Psoas muscle (tissue), 7 donors: ENCODE measurements at regions not wholly inside any gene's neighbourhood (a gene's known extent, or its start where the extent isn't known, plus 50 kb on each side); places are given as distances from the start of the nearest gene placed in this dataset.

ENCODE experiments used
- ATAC-seq, 4 donors: fragments of 200-7000 bp; cut with Tn5 transposase; one replicate each; pipeline ENCODE4 v1.9.1; 2020; ENCODE audit warnings: moderate library complexity in 3 of 4, mild to moderate bottlenecking in 2 of 4
- DNase-seq, 2 donors: peaks; one replicate each; pipeline ENCODE4 v3.0.0-alpha.2; 2020
- H3K27ac ChIP-seq: fragments of 200-600 bp; one replicate; pipeline ENCODE4 v1.8.0; 2022
- H3K27me3 ChIP-seq, 3 donors: fragments of 200-600 bp in 1 of 3; one replicate each; pipeline versions ENCODE4 v1.6.1 to v1.8.0; 2013 to 2022; ENCODE audit warnings: low read length in 2 of 3, mild to moderate bottlenecking in 2 of 3, moderate library complexity in 1 of 3; ENCODE audit not compliant: insufficient read depth in 3 of 3
- H3K36me3 ChIP-seq, 2 donors: fragments of 200-600 bp in 1 of 2; one replicate each; pipeline versions ENCODE4 v1.6.1 to v1.8.0; 2013 to 2022; ENCODE audit warnings: low read depth in 1 of 2, mild to moderate bottlenecking in 1 of 2, moderate library complexity in 1 of 2; ENCODE audit not compliant: insufficient read depth in 1 of 2
- H3K4me1 ChIP-seq: fragments of 200-600 bp; one replicate; pipeline ENCODE4 v1.8.0; 2022
- H3K4me3 ChIP-seq: fragments of 200-600 bp; one replicate; pipeline ENCODE4 v1.8.0; 2022; ENCODE audit warnings: mild to moderate bottlenecking
- H3K9me3 ChIP-seq: fragments of 200-600 bp; one replicate; pipeline ENCODE4 v1.8.0; 2022
- WGBS, 3 donors: extraction: QIAGEN DNeasy Blood & Tissue Kit; methylation state at CpG; one replicate each; pipeline versions ENCODE4 v1.1.6 to v1.1.7; 2013; 5-methylcytosine and 5-hydroxymethylcytosine counted together
- intact Hi-C, 2 donors: fragments of 100-400 bp; cut with DNase I; formaldehyde crosslinking; loops; one replicate each; pipeline versions ENCODE4 v1.11.0 to v1.14.2; 2022
- TF ChIP-seq, protein P1 (sequence below): fragments of 200-600 bp; IDR thresholded peaks from one replicate; pipeline ENCODE4 v1.8.0; 2022; ENCODE audit warnings: antibody characterized with exemption
- donor health status: healthy with polysubstance abuse.
- donor health status: DM: no; HTN: no; CAD: no; lungs with moderate emphysema.
- donor health status: Bipolar disorder and iron deficiency.
- donor health status: healthy.
- donor health status: DM: yes; HTN: yes; CAD: no.
- donor health status: DM: no; HTN: no; CAD: no.
- donor health status: DM: yes; HTN: yes; CAD: no.

DNA sequence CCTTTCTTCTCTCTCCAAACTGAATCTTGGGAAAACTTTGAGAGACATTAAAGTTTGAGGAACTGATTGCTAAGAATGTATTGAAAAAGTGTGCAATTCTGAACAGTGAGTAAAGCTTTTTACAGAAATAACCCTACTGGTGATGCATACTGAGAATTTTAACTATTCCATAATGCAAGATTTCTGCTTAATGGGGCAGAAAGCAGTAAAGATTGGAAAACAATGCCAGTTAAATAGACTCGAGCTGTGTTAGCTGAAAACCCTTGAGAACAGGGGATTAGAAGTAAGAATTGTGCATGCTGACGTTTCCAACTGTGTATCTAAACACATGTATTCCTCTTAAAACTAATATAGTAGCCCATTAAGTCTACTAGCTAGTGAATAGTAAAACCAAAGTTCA, 1500.2 kb upstream of the PRMT6 start:
- TF ChIP-seq, protein P1, sequence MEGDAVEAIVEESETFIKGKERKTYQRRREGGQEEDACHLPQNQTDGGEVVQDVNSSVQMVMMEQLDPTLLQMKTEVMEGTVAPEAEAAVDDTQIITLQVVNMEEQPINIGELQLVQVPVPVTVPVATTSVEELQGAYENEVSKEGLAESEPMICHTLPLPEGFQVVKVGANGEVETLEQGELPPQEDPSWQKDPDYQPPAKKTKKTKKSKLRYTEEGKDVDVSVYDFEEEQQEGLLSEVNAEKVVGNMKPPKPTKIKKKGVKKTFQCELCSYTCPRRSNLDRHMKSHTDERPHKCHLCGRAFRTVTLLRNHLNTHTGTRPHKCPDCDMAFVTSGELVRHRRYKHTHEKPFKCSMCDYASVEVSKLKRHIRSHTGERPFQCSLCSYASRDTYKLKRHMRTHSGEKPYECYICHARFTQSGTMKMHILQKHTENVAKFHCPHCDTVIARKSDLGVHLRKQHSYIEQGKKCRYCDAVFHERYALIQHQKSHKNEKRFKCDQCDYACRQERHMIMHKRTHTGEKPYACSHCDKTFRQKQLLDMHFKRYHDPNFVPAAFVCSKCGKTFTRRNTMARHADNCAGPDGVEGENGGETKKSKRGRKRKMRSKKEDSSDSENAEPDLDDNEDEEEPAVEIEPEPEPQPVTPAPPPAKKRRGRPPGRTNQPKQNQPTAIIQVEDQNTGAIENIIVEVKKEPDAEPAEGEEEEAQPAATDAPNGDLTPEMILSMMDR: no peak
- Histone ChIP-seq H3K9me3 (no peaks in the 10 kb centered on the region), H3K4me1 (no peaks in the 10 kb centered on the region), H3K36me3 (no peaks in the 10 kb centered on the region), H3K27me3 (no peaks in the 10 kb centered on the region), H3K4me3 (no peak overlapping the region), H3K27ac (no peak overlapping the region)
- intact Hi-C loops: no loop called here
- DNase-seq (no peak), ATAC-seq (no peak)
- WGBS, 3 donors: 30 to 47% (median 31%) methylated on average over 2 of the region's 2 CpGs

DNA sequence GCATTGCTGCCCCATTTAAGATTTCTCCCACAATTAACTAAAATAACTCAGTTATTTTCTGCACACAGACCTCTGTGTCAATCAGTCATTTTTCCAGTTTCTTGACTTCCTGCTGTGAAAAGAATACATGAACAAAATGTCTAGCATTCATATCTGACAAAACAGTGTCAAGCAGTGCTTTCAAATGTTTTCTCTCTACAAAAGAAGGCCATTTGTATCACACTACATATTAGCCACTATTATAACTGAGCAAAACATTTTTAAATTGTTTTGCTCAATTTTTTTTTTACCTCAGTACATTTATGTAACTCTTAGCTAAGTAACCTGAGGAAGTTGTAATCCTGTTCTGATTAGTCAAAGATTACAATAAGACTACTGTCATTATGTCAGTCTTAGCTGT, 1498.5 kb upstream of the PRMT6 start:
- ATAC-seq (no peak), DNase-seq (no peak)
- H3K4me1 ChIP-seq: no peaks in the 10 kb centered on the region
- H3K36me3 ChIP-seq: no peaks in the 10 kb centered on the region
- intact Hi-C loops: no loop called here
- H3K27ac ChIP-seq: no peak overlapping the region
- TF ChIP-seq, protein P1: no peak
- H3K4me3 ChIP-seq: no peak overlapping the region
- H3K9me3 ChIP-seq: no peaks in the 10 kb centered on the region
- no peaks in the 10 kb centered on the region for H3K27me3 ChIP-seq

- no peak overlapping the region for H3K4me3 ChIP-seq
- H3K27ac ChIP-seq: no peak overlapping the region
- DNase-seq: no peak
- TF ChIP-seq, protein P1: no peak
- ATAC-seq: no peak
- H3K36me3 ChIP-seq: no peaks in the 10 kb centered on the region
- no peaks in the 10 kb centered on the region for H3K9me3 ChIP-seq
- intact Hi-C loops: no loop called here
- no peaks in the 10 kb centered on the region for H3K4me1 ChIP-seq
- 45 to 49% (median 49%) methylated on average over 2 of the region's 2 CpGs for WGBS, 3 donors
- no peaks in the 10 kb centered on the region for H3K27me3 ChIP-seq
Observed at GRCh38 chr1:105565006-105565405, 1491.5 kb upstream of the PRMT6 start.

- Histone ChIP-seq H3K27me3 (no peaks in the 10 kb centered on the region), H3K4me3 (no peak overlapping the region), H3K9me3 (peaks cover 4% of the 10 kb centered on the region), H3K36me3 (no peaks in the 10 kb centered on the region), H3K4me1 (no peaks in the 10 kb centered on the region), H3K27ac (no peak overlapping the region)
- WGBS, 3 donors: 16 to 47% (median 45%) methylated on average over 2 of the region's 2 CpGs
- ATAC-seq: no peak
- intact Hi-C loops: loop anchor here in 1 of 2 donors (1.0 kb wide), 1 partner anchor 15 kb away; no protein-coding TSS in a partner anchor
- TF ChIP-seq, protein P1: no peak
- no peak for DNase-seq
Observed at GRCh38 chr1:105585791-105586190, 1470.7 kb upstream of the PRMT6 start.

DNA sequence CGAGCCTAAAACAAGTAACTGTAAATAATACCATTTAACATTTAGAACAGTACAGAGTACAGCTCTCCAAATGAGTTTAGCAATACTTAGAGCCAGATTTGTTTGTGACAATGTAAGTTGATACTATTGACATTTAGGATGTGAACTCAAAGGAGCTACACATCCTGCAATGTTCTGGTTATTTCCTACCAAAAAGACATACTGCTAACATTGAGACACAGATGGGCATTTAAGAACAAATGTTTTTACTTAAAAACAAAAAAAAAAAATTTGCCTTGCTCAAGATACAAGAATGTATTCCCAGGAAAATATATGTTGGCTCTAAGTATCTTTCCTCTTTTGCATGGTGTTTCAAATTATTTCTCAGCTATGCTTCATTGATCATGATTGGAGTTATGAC, 1464.8 kb upstream of the PRMT6 start:
- WGBS, 3 donors: 12 to 24% (median 16%) methylated on average over 1 of the region's 1 CpG
- no peak for DNase-seq
- no peak overlapping the region for H3K27ac ChIP-seq
- no peak for ATAC-seq
- TF ChIP-seq, protein P1: no peak
- intact Hi-C loops: no loop called here
- H3K4me1 ChIP-seq: no peaks in the 10 kb centered on the region
- H3K36me3 ChIP-seq: no peaks in the 10 kb centered on the region
- H3K27me3 ChIP-seq: no peaks in the 10 kb centered on the region
- H3K9me3 ChIP-seq: no peaks in the 10 kb centered on the region
- H3K4me3 ChIP-seq: no peak overlapping the region
